Naive thymus-derived CD8-positive, alpha-beta T cell (primary cell): ENCODE measurements at regions not wholly inside any gene's neighbourhood (a gene's known extent, or its start where the extent isn't known, plus 50 kb on each side); places are given as distances from the start of the nearest gene placed in this dataset.
A peak's percentile ranks its signal among the peaks of the same experiment; 100 is the strongest.

Source experiments
- ATAC-seq, 2 donors: fragments of 150-1000 bp; cut with Tn5 transposase in 1 of 2; sonication (Bioruptor Pico), chemical (Tn5 transposase) in 1 of 2; 1 replicate in 1 of 2; 2 replicates in 1 of 2; pipeline ENCODE4 v1.10.0; 2021; ENCODE audit warnings: mild to moderate bottlenecking in 2 of 2, moderate library complexity in 2 of 2
- POLR2A ChIA-PET: fragments of 350-600 bp; sonication (Branson Sonifier 250); formaldehyde crosslinking; loops from one replicate; lab custom pipeline; 2021; ENCODE audit warnings: antibody characterized with exemption; lab: Charles Lee
- DNase-seq, 10 donors: peaks; one replicate each; pipeline versions ENCODE4 v3.0.0 to v3.0.0-alpha.2; 2020 to 2022
- H3K27ac Mint-ChIP-seq, 10 donors: one replicate each; pipeline ENCODE4 v1.8.0; 2020 to 2022; ENCODE audit warnings: mild to moderate bottlenecking in 10 of 10, mixed read lengths in 10 of 10, moderate library complexity in 4 of 10, inconsistent platforms in 1 of 10
- H3K27me3 Mint-ChIP-seq, 5 donors: one replicate each; pipeline ENCODE4 v1.8.0; 2021 to 2022; ENCODE audit warnings: mixed read lengths in 5 of 5
- H3K36me3 Mint-ChIP-seq, 3 donors: one replicate each; pipeline ENCODE4 v1.8.0; 2020 to 2022; ENCODE audit warnings: mixed read lengths in 3 of 3, mild to moderate bottlenecking in 2 of 3, inconsistent platforms in 1 of 3
- H3K4me1 Mint-ChIP-seq, 4 donors: one replicate each; pipeline ENCODE4 v1.8.0; 2021 to 2022; ENCODE audit warnings: mixed read lengths in 4 of 4
- H3K4me3 Mint-ChIP-seq, 10 donors: one replicate each; pipeline ENCODE4 v1.8.0; 2020 to 2022; ENCODE audit warnings: mild to moderate bottlenecking in 10 of 10, mixed read lengths in 10 of 10, moderate library complexity in 6 of 10, inconsistent platforms in 1 of 10
- H3K9me3 Mint-ChIP-seq, 9 donors: one replicate each; pipeline ENCODE4 v1.8.0; 2020 to 2022; ENCODE audit warnings: mixed read lengths in 9 of 9, mild to moderate bottlenecking in 3 of 9, inconsistent platforms in 1 of 9, moderate library complexity in 1 of 9

DNA sequence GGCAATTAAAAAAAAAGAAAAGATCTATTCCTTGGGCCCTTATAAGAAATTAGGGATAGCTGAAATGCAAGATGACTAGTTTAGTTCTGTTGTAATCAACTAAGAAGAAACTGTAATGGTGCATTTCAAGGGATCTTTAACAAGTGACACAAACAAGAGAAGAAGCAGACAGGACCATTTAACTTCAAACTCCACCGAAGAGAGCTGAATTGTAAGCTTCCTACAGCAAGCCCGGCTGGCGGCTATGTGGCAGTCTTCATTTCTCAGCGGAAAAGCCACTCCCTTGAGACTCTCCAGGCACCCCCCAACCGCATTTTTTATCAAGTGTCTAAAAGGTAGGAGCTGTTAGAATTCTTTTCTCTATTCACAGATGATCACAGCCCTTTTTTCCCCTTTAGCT, 305.2 kb upstream of the ZNF507 start:
- POLR2A ChIA-PET: no interaction called here
- no peaks in the 10 kb centered on the region for H3K36me3 Mint-ChIP-seq

DNA sequence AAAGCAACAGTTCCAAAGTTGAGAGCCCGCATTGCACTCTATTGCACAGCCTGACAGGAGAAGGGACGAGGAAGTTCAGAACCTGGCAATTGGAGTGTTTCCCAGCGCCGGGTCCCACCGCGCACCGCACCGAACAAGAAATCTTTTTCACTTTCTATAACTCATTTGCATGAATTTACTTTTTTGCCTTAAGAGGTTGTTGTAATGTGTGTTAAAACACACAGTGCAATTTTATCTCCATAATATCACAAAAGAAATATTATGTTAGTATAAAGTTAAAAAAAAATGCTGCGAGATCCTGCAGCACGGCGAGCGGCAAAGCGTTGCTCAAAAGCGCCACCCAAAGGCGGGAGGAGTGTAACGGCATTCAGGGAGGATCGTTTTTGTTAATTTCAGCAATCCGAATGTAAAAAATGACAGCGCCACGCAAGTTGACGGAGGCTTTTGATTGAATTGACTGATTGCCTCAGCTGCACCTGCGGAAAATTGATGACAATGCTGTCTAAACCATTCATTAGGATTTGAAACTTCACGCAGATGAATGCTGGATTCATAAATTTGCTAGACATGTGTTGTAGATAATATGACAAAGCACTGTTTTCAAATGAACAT, 303.6 kb upstream of the ZNF507 start:
- ATAC-seq: no peak
- Mint-ChIP-seq H3K4me3 (peak overlapping the region in 8 of 10 donors; percentile 9 to 53 (median 28)), H3K4me1 (peaks cover 0 to 6% (median under 1%) of the 10 kb centered on the region in 4 donors), H3K36me3 (no peaks in the 10 kb centered on the region), H3K27ac (no peak overlapping the region), H3K27me3 (peaks cover 20 to 55% (median 38%) of the 10 kb centered on the region in 5 donors), H3K9me3 (no peaks in the 10 kb centered on the region)
- POLR2A ChIA-PET: no interaction called here
- DNase-seq: peak in 1 of 10 donors; percentile 4

More for the DNA sequence above, 305.2 kb upstream of the ZNF507 start:
- Mint-ChIP-seq H3K27ac (no peak overlapping the region), H3K27me3 (peaks cover 17 to 40% (median 25%) of the 10 kb centered on the region in 5 donors), H3K4me1 (peaks cover 0 to 6% (median under 1%) of the 10 kb centered on the region in 4 donors), H3K4me3 (no peak overlapping the region), H3K9me3 (no peaks in the 10 kb centered on the region)
- ATAC-seq: no peak
- no peak for DNase-seq

DNA sequence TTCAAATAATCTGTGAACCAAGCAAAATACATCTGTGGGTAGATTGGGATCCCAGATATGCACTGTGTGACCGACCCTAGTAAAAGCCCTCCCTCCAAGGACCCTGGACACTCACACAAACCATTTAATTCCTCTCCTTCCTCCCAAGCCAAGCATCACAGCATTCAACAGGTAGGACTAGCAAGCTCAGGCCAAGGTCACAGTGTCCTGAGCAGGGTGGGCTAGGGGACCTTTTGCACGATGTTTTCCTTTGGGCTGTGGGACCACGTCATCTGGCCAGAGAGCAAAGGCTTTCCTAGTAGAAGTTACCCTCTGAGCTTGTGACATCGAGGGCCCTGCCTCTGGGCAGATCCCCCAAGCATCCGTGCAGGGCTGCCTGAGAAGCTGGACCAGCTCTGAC, 297.6 kb upstream of the ZNF507 start:
- peaks cover 0 to 8% (median 0%) of the 10 kb centered on the region in 9 donors for H3K9me3 Mint-ChIP-seq
- DNase-seq: no peak
- no peaks in the 10 kb centered on the region for H3K36me3 Mint-ChIP-seq
- H3K27me3 Mint-ChIP-seq: peaks cover 15 to 60% (median 47%) of the 10 kb centered on the region in 5 donors
- POLR2A ChIA-PET: no interaction called here
- no peak overlapping the region for H3K27ac Mint-ChIP-seq
- no peak overlapping the region for H3K4me3 Mint-ChIP-seq
- H3K4me1 Mint-ChIP-seq: no peaks in the 10 kb centered on the region
- no peak for ATAC-seq

DNA sequence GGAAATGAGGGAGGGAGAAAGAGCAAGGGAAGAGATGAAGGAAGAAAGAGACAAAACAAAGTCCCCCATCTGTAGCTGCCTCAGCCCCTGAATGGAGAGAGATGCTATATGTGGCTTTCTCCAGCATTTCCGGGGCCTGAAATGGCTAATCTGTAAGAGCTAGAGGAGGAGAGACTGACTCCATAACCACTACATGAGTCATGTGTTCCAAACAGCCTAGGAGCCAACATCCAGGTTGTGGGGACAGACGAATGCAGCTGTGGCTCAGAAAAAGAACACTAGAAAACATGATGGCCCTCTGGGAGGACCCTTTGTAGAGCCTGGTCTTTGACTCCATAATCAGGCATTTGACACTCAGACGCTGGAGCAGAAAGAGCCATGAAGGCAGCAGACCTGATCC, 292.0 kb upstream of the ZNF507 start:
- H3K36me3 Mint-ChIP-seq: no peaks in the 10 kb centered on the region
- peaks cover 0 to 22% (median 16%) of the 10 kb centered on the region in 5 donors for H3K27me3 Mint-ChIP-seq
- no peak overlapping the region for H3K4me3 Mint-ChIP-seq
- POLR2A ChIA-PET: no interaction called here
- H3K27ac Mint-ChIP-seq: no peak overlapping the region
- H3K4me1 Mint-ChIP-seq: peaks cover 0 to 2% (median 0%) of the 10 kb centered on the region in 4 donors
- ATAC-seq (no peak), DNase-seq (no peak)
- peaks cover 0 to 12% (median 0%) of the 10 kb centered on the region in 9 donors for H3K9me3 Mint-ChIP-seq

DNA sequence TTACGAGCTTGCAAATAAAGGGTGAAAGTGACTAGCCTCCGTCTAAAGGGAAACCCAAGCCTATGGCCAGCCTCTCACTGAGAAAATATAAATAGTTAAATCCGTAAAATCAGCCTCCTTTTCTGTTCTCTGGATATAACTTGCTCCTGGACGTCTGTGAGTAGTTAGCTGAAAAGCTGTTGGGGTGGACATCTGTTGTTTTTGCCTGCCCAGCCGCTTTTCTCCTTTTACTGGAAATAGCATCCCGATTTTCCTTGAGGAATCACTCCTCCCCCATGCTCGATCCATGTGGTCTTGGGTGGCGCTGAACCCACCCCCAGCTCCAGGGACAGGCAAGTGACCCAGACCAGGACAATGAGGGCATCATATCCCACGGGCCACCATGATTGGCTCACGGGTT, 291.5 kb upstream of the ZNF507 start:
- Mint-ChIP-seq H3K4me1 (peaks cover 0 to 2% (median 0%) of the 10 kb centered on the region in 4 donors), H3K9me3 (peaks cover 0 to 12% (median 0%) of the 10 kb centered on the region in 9 donors), H3K27ac (no peak overlapping the region), H3K36me3 (no peaks in the 10 kb centered on the region), H3K27me3 (peaks cover 0 to 23% (median 16%) of the 10 kb centered on the region in 5 donors), H3K4me3 (no peak overlapping the region)
- no peak for ATAC-seq
- DNase-seq: no peak
- POLR2A ChIA-PET: no interaction called here

DNA sequence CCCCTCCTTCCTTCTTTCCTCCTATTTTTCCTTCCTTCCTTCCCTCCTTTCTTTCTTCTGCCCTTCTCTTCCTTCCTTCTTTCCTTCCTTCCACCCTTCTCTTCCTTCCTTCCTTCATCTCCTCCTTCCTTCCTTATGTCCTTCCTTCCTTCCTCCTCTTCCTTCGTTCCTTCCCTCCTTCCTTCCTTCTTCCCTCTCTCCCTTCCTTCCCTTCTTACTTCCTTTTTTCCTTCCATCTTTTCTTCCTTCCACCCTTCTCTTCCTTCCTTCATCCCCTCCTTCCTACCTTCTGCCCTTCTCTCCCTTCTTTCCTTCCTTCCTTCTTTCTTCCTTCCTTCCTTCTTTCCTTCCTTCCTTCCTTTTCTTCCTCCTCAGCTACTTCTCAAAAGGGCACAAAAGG, 287.3 kb upstream of the ZNF507 start:
- Mint-ChIP-seq H3K4me1 (peaks cover 0 to under 1% (median 0%) of the 10 kb centered on the region in 4 donors), H3K27ac (no peak overlapping the region), H3K4me3 (no peak overlapping the region), H3K36me3 (no peaks in the 10 kb centered on the region), H3K9me3 (peaks cover 0 to 6% (median 0%) of the 10 kb centered on the region in 9 donors), H3K27me3 (peaks cover 0 to 9% (median 1%) of the 10 kb centered on the region in 5 donors)
- POLR2A ChIA-PET: no interaction called here
- DNase-seq (no peak), ATAC-seq (no peak)

DNA sequence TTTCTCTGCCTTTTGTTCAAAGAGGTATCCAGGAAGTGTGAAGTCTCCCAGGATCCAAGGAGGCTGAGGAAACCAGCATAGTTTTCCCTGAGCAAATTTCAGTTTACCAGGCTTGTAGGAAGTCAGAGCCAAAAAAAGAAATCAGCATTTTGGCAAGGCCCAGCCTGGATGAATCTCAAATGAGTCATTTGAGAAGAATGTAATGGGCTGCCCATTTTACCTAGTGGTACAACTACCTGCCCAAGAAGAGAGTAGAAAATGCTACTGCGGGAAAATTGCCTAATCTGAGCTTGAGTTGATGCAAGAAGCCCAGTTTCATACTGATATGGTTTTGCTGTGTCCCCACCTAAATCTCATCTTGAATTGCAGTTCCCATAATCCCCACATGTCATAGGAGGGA, 284.1 kb upstream of the ZNF507 start:
- DNase-seq (no peak), ATAC-seq (no peak)
- Mint-ChIP-seq H3K4me1 (no peaks in the 10 kb centered on the region), H3K27me3 (peaks cover 0 to 11% (median 1%) of the 10 kb centered on the region in 5 donors), H3K9me3 (peaks cover 0 to 4% (median 0%) of the 10 kb centered on the region in 9 donors), H3K36me3 (no peaks in the 10 kb centered on the region), H3K4me3 (no peak overlapping the region), H3K27ac (no peak overlapping the region)
- POLR2A ChIA-PET: interaction anchor here (0.7 kb wide), 1 partner anchor 1755 kb away, joined by 3 read pairs; no protein-coding TSS in a partner anchor

DNA sequence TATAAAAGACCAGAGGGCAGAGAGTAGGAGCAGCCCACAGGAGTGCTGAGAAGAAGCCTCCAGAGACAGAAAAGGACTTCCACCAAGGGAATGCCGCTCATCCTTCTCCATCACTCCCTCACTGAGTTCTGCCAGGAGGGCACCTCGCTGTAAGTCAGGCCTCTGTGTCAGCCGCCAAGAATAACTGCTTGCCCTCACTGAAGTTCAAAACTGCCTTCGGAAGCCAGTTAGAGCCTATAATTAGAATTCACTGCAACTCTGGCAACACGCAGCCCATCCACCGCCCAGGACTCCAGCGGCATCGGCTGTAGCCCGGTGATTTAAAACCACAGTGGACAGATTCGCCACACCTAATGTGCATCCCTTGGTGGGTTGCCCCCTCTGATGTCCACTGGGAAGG, 281.8 kb upstream of the ZNF507 start:
- H3K9me3 Mint-ChIP-seq: peaks cover 0 to 4% (median 0%) of the 10 kb centered on the region in 9 donors
- H3K27me3 Mint-ChIP-seq: peaks cover 0 to 5% (median 0%) of the 10 kb centered on the region in 5 donors
- no peak overlapping the region for H3K27ac Mint-ChIP-seq
- DNase-seq (no peak), ATAC-seq (no peak)
- H3K4me1 Mint-ChIP-seq: no peaks in the 10 kb centered on the region
- POLR2A ChIA-PET: no interaction called here
- H3K36me3 Mint-ChIP-seq: no peaks in the 10 kb centered on the region
- H3K4me3 Mint-ChIP-seq: no peak overlapping the region

DNA sequence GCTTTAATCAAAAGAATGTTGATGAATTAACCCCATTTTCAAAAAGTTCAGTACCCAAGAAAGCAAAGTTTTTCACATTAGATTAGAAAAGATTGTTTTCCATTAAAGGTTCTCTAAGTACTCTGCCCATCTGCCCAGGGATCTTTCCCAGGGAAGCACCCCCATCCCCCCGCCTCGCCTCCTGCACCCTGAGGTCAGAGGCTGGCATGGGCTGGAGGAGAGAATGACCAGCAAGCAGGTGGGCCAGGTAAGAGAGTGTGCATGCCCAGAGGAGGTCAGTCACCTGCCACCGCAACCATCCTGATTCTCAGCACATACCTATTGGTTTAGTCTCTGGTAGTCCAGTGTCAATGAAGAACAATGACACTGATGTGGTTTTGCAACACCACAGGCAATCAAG, 279.4 kb upstream of the ZNF507 start:
- Mint-ChIP-seq H3K27ac (no peak overlapping the region), H3K4me1 (no peaks in the 10 kb centered on the region), H3K36me3 (no peaks in the 10 kb centered on the region), H3K27me3 (peaks cover 0 to 6% (median 0%) of the 10 kb centered on the region in 5 donors), H3K4me3 (no peak overlapping the region), H3K9me3 (peaks cover 0 to 3% (median 0%) of the 10 kb centered on the region in 9 donors)
- DNase-seq (no peak), ATAC-seq (no peak)
- POLR2A ChIA-PET: no interaction called here

DNA sequence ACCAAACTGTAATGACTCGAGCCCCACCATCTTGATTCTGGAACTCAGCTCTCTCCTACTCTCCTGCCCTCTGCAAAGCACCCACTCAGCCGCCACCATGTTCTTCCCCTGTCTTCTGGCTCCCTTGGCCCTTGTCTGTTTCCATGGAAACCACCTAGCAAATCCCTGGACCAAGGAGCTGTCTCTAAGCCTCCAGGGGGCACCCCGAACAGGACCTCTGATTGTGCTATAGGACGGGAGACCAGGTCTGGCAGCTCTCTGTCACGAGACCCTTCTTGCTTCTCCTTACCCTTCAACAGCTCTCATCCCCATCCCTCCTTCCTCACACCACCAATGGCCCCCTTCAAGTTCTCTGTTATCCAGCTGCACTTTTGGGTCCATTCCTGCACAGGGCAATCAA, 277.7 kb upstream of the ZNF507 start:
- H3K36me3 Mint-ChIP-seq: no peaks in the 10 kb centered on the region
- peaks cover 0 to 2% (median 0%) of the 10 kb centered on the region in 9 donors for H3K9me3 Mint-ChIP-seq
- ATAC-seq (no peak), DNase-seq (no peak)
- no peaks in the 10 kb centered on the region for H3K4me1 Mint-ChIP-seq
- peaks cover 0 to 6% (median 0%) of the 10 kb centered on the region in 5 donors for H3K27me3 Mint-ChIP-seq
- H3K4me3 Mint-ChIP-seq: no peak overlapping the region
- POLR2A ChIA-PET: no interaction called here
- no peak overlapping the region for H3K27ac Mint-ChIP-seq

DNA sequence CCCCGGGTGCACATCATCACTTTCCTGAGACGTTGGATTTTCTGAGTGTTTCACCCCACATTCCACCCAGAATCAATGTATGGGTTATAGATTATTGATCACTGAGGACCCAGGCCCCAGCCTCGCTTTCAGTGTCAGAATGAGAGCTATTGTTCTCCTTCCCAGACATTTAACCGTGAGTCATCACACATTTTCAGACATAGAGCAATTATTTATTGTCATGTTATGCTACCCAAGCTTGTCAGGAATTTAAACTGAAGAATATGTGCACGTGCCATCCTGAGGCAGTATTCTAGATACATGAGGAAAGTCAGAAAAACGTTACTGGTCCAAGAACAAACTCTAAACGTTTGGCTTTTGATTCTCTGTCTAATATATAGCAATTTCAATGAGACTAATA, 276.6 kb upstream of the ZNF507 start:
- H3K27me3 Mint-ChIP-seq: peaks cover 0 to 6% (median 1%) of the 10 kb centered on the region in 5 donors
- no peaks in the 10 kb centered on the region for H3K36me3 Mint-ChIP-seq
- ATAC-seq (no peak), DNase-seq (no peak)
- no peak overlapping the region for H3K27ac Mint-ChIP-seq
- H3K4me1 Mint-ChIP-seq: no peaks in the 10 kb centered on the region
- POLR2A ChIA-PET: no interaction called here
- peaks cover 0 to 2% (median 0%) of the 10 kb centered on the region in 9 donors for H3K9me3 Mint-ChIP-seq
- no peak overlapping the region for H3K4me3 Mint-ChIP-seq

DNA sequence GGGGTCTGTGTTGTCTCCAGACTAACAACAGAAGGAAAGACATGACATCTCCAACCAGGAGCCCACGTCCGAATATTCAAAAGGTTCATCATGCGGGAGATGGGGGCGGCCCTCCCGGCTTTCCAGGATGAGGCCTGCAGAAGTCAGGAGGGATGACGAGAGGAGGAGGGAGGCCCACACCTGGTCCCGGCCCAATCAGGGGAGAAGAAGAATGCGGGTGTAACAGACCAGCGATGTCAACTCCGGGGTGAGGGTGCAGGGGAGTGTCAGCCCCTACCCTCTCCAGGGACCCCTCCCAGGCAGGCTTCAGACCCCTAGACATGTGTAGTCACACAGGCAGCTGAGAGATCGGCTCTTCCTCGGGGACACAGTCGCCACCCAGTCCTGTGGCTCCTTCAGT, 275.3 kb upstream of the ZNF507 start:
- Mint-ChIP-seq H3K4me3 (no peak overlapping the region), H3K27me3 (peaks cover 0 to 6% (median 1%) of the 10 kb centered on the region in 5 donors), H3K9me3 (peaks cover 0 to 2% (median 0%) of the 10 kb centered on the region in 9 donors), H3K4me1 (no peaks in the 10 kb centered on the region), H3K36me3 (no peaks in the 10 kb centered on the region), H3K27ac (no peak overlapping the region)
- POLR2A ChIA-PET: no interaction called here
- no peak for ATAC-seq
- DNase-seq: no peak

DNA sequence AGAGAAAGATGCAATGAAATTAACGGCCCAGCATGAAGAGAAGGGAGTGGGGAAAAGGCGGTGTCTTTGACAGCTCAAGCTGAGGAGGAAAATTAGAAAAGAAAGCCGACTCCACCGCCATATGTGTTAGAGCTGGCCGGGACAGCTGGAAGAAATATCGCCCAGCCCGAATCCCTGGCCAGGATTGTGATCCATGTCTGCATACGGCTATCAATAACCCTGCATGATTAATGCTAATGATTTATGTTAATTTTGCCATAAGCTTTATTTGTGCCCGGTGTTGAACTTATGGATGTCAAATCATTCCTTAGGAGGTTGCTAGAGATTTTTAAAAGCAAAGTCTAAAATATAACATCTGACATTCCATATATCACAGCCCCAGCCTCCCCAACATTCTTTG, 263.4 kb upstream of the ZNF507 start:
- POLR2A ChIA-PET: no interaction called here
- H3K36me3 Mint-ChIP-seq: no peaks in the 10 kb centered on the region
- H3K4me3 Mint-ChIP-seq: no peak overlapping the region
- DNase-seq (no peak), ATAC-seq (no peak)
- peaks cover 2 to 17% (median 8%) of the 10 kb centered on the region in 5 donors for H3K27me3 Mint-ChIP-seq
- peaks cover 0 to 14% (median 4%) of the 10 kb centered on the region in 9 donors for H3K9me3 Mint-ChIP-seq
- no peaks in the 10 kb centered on the region for H3K4me1 Mint-ChIP-seq
- H3K27ac Mint-ChIP-seq: no peak overlapping the region
